DMS114 treated with DMSO at 0.1 percent for 48 hours (cell line): ENCODE measurements at regions not wholly inside any gene's neighbourhood (a gene's known extent, or its start where the extent isn't known, plus 50 kb on each side); places are given as distances from the start of the nearest gene placed in this dataset.

Experiments
- DNase-seq: peaks from one replicate; lab custom pipeline; 2025; ENCODE audit not compliant: unreplicated experiment; lab: John Stamatoyannopoulos, UW

- DNase-seq = no peak
These were observed 594.1 kb downstream of the BRD1 start for GRCh38 chr22:49233507-49234100.

GRCh38 chr22:49232319-49233067, 595.2 kb downstream of the BRD1 start:
- no peak for DNase-seq

DNA sequence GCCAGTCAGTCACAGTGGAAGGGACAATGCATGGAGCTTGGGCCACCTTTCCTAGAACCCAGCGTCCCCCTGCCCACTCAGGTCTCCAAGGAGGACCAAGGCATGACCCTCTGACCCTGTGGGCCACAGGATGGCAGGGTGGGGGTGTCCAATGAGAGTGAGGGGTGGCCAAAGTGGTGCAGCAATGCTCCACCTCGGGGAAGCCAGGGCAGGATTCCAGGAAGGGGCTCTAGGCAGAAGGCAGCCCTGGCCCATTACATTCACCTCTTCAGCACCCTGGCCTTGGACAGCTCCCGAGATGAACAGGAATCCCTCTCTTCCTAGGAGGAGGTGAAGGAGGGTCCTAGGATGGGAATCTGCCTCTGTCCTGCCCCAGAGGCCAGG, 597.5 kb downstream of the BRD1 start:
- no peak for DNase-seq

- DNase-seq = no peak
These were observed 598.0 kb downstream of the BRD1 start for GRCh38 chr22:49229483-49230193.

- no peak for DNase-seq
These were observed 599.1 kb downstream of the BRD1 start for GRCh38 chr22:49228431-49229037.

- no peak for DNase-seq
These were observed 600.0 kb downstream of the BRD1 start for GRCh38 chr22:49227670-49228069.

DNA sequence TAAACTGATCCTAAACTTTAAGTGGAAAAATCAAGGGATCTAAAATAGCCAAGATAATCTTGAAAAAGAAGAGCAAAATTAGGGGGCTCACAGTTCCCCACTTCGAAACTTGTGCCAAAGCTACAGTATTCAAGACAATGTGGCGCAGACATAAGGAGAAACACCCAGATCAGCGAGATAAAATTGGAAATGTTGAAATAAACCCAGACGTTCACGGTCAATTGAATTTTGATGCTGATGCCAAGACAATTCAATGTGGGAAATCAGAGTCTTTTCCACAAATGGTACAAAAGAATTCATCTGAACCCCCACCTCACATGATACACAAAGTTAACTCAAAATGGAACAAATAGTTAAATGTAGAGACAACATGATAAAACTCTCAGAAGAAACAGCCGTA, 601.6 kb downstream of the BRD1 start:
- DNase-seq = no peak

DNA sequence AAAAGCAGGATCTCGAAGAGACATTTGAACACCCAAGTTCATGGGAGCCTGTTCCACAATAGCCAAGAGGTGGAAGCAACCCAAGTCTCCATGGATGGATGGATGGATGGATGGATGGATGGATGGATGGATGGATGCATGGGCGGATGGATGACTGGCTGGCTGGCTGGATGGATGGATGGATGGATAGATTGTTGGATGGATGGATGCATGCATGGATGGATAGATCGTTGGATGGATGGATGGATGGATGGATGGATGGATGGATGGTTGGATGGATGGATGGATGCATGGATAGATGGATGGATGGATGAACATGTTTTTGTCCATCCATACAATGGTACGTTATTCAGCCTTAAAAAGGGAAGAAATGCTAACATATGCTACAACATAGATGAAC, 603.4 kb downstream of the BRD1 start:
- DNase-seq = no peak

GRCh38 chr22:49218142-49218541, 609.5 kb downstream of the BRD1 start:
- no peak for DNase-seq

- DNase-seq = no peak
These were observed 611.1 kb downstream of the BRD1 start for GRCh38 chr22:49216579-49216978.

DNA sequence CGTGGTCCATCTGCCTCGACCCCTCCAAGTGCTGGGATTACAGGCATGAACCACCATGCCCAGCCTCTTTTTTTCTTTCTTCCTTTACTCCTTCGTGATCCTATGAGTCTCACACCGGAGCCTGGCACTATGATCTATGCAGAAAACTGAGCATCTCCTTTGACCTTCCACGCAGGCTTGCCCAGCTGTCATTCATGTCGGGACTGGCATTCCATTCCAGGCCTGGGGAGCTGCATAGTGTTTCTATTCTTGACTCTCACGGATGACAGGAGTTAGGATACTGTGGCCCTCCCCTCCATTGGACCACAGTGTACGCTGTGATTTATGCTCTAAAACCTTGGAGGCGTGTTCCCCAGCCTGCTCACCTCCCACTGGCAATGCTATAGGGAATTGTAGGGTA, 611.8 kb downstream of the BRD1 start:
- DNase-seq = no peak

DNA sequence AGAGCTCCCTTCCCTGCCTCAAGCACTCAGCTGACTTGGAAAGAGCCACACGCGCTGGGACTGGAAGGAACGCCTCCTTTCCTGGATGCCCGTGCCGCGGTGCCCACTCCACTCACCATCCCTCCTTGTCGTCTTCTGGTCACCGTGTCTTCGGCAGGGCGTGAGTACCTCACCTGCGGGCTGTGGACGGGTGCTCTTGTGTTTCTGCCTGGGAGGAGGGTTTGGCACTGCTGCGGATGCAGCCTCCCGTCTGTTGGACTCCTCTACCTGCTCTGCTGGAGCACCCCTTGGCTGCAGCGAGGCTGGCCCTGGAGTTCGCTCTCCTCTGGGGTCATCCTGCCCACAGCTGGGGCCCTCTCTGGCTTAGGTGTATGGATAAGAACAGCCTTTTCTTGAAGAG, 612.7 kb downstream of the BRD1 start:
- DNase-seq = no peak

GRCh38 chr22:49213731-49214352, 613.8 kb downstream of the BRD1 start:
- no peak for DNase-seq

DNA sequence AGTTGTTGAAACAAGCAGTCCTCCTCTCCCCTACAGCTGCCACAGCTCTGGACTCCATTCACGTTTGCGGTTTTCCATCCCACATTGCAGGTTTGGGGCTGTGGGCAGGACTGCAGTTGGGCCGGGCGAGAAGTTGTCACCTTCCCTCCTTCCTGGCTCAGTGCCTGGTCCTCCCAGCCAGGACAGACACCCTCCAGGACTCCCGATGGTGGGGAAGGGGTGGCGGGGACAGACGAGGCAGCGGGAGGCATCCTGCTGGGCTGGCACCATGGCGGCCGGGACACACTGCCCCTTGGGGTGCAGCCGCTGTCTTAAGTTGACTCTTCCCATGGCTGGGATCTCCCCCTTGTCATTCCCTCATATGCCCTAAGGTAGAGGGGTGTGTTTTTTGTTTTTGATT, 615.2 kb downstream of the BRD1 start:
- DNase-seq = no peak

- no peak for DNase-seq
These were observed 615.7 kb downstream of the BRD1 start for GRCh38 chr22:49212002-49212401.

GRCh38 chr22:49211176-49211575, 616.5 kb downstream of the BRD1 start:
- no peak for DNase-seq

GRCh38 chr22:49210606-49211005, 617.1 kb downstream of the BRD1 start:
- DNase-seq = no peak

GRCh38 chr22:49209452-49210195, 618.0 kb downstream of the BRD1 start:
- DNase-seq = no peak

DNA sequence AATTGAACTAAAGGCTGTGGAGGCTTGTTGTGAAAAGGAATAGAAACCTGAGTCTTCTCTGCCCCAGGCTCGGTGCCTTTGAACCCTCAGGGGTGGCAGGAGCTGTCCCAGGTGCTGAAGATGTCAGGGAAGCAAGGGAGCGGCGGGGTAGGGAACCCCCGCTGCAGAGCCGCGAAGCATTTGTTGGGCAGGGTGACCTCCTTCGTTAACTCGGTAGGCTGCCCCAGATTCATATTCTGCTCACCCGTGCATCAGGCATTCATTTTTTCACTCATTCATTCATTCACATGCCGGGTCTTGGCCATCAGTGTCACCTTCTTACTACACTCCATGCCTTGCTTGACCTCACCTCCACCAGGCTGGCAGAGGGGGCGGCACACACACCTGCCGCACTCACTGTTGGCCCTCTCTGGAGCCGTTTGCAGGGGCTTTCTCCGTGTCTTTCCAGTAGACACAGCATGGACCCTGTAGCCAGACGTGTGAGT, 618.9 kb downstream of the BRD1 start:
- DNase-seq = no peak

GRCh38 chr22:49208004-49208402, 619.7 kb downstream of the BRD1 start:
- no peak for DNase-seq
